HCT116 (cell line): ENCODE measurements at regions not wholly inside any gene's neighbourhood (a gene's known extent, or its start where the extent isn't known, plus 50 kb on each side); places are given as distances from the start of the nearest gene placed in this dataset.

Experiments
- TF ChIP-seq, protein P1 (sequence below): IDR thresholded peaks from 2 replicates; pipeline ENCODE4 v1.6.1; 2011; ENCODE audit warnings: mild to moderate bottlenecking, low read length, moderate library complexity; ENCODE audit not compliant: insufficient replicate concordance; ENCODE audit errors: extremely low read depth
- TF ChIP-seq, protein P2 (sequence below), 3 experiments: fragments of 200-600 bp in 1 of 3; sonication (generic) in 1 of 3; IDR thresholded peaks in 2 of 3; conservative IDR thresholded peaks in 1 of 3; 2 replicates each; pipeline ENCODE4 v1.5.1; 2012 to 2017; ENCODE audit warnings: low read depth in 2 of 3, low read length in 2 of 3, antibody characterized with exemption in 1 of 3, borderline replicate concordance in 1 of 3, control low read depth in 1 of 3, mild to moderate bottlenecking in 1 of 3, mixed read lengths in 1 of 3, mixed run types in 1 of 3, moderate library complexity in 1 of 3; ENCODE audit not compliant: insufficient read depth in 1 of 3

DNA sequence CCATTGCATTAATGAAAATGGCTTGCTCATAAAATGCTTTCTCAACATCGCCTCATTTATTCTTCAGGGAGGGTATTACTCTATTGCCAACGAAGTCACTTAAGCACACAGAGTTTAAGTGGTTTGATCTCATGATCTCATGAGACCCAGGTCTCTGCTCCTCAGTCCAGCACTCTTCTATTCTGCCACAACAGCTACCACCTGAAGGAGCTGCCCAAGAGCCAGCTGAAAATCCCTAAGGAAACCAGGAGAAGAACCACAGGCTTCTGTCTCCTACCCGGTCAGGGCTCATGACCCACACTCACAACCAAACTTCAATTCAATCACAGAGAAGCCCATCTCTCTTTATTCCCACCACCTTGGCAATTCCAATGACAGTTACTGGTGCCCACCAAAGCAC, 85.5 kb upstream of the GPM6B start:
- TF ChIP-seq, protein P1, sequence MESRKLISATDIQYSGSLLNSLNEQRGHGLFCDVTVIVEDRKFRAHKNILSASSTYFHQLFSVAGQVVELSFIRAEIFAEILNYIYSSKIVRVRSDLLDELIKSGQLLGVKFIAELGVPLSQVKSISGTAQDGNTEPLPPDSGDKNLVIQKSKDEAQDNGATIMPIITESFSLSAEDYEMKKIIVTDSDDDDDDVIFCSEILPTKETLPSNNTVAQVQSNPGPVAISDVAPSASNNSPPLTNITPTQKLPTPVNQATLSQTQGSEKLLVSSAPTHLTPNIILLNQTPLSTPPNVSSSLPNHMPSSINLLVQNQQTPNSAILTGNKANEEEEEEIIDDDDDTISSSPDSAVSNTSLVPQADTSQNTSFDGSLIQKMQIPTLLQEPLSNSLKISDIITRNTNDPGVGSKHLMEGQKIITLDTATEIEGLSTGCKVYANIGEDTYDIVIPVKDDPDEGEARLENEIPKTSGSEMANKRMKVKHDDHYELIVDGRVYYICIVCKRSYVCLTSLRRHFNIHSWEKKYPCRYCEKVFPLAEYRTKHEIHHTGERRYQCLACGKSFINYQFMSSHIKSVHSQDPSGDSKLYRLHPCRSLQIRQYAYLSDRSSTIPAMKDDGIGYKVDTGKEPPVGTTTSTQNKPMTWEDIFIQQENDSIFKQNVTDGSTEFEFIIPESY, result no peak
- TF ChIP-seq, protein P2, sequence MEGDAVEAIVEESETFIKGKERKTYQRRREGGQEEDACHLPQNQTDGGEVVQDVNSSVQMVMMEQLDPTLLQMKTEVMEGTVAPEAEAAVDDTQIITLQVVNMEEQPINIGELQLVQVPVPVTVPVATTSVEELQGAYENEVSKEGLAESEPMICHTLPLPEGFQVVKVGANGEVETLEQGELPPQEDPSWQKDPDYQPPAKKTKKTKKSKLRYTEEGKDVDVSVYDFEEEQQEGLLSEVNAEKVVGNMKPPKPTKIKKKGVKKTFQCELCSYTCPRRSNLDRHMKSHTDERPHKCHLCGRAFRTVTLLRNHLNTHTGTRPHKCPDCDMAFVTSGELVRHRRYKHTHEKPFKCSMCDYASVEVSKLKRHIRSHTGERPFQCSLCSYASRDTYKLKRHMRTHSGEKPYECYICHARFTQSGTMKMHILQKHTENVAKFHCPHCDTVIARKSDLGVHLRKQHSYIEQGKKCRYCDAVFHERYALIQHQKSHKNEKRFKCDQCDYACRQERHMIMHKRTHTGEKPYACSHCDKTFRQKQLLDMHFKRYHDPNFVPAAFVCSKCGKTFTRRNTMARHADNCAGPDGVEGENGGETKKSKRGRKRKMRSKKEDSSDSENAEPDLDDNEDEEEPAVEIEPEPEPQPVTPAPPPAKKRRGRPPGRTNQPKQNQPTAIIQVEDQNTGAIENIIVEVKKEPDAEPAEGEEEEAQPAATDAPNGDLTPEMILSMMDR (IDR thresholded peaks at IDR 0.05 in 2 of 3, conservative IDR thresholded peaks at IDR 0.05 in 1 of 3; ENCODE audit: borderline replicate concordance in 1 of 3, insufficient read depth in 1 of 3, low read depth in 2 of 3, low read length in 2 of 3), result no peak
